OCI-LY7 (cell line): ENCODE measurements at regions not wholly inside any gene's neighbourhood (a gene's known extent, or its start where the extent isn't known, plus 50 kb on each side); places are given as distances from the start of the nearest gene placed in this dataset.
"Not testable (repeated sequence)": the region's sequence is repeated elsewhere in the genome, so short reads cannot be mapped to it uniquely, and the experiment has no call there.

Experiments used
- BruUV-seq: library from RNA; stranded (reverse); fragments of 400-500 nt; replicated peaks from 2 replicates; lab custom pipeline; 2021; lab: Mats Ljungman, UMichigan
- CTCF ChIA-PET: fragments of 300-600 bp; sonication (Branson Sonifier 250); formaldehyde crosslinking; loops from one replicate; lab custom pipeline; 2022; ENCODE audit warnings: antibody characterized with exemption; ENCODE audit not compliant: unreplicated experiment; lab: Charles Lee
- POLR2A ChIA-PET: fragments of 300-600 bp; sonication (Branson Sonifier 250); formaldehyde crosslinking; loops from one replicate; lab custom pipeline; 2022; ENCODE audit warnings: antibody characterized with exemption; lab: Charles Lee
- DNase-seq: peaks from one replicate; pipeline ENCODE4 v3.0.0-alpha.2; 2015; ENCODE audit warnings: low spot score
- H2AFZ ChIP-seq: fragments of 200-600 bp; sonication (generic), shearing (Covaris generic); 2 replicates; pipeline ENCODE4 v1.6.1; 2014; ENCODE audit warnings: mild to moderate bottlenecking, antibody characterized with exemption, low read length, moderate library complexity
- H3K27ac ChIP-seq: fragments of 200-600 bp; sonication (generic); 2 replicates; pipeline ENCODE4 v1.5.1; 2014; ENCODE audit warnings: mixed run types, low read depth, mild to moderate bottlenecking, moderate library complexity, low read length, inconsistent platforms; ENCODE audit not compliant: poor library complexity, severe bottlenecking
- H3K36me3 ChIP-seq: fragments of 200-600 bp; sonication (generic); 2 replicates; pipeline ENCODE4 v1.6.1; 2014; ENCODE audit warnings: mild to moderate bottlenecking, antibody characterized with exemption, low read length, moderate library complexity, mixed read lengths; ENCODE audit not compliant: insufficient read depth
- H3K4me1 ChIP-seq: fragments of 200-600 bp; sonication (generic); 2 replicates; pipeline ENCODE4 v1.5.1; 2014; ENCODE audit warnings: mild to moderate bottlenecking, low read length; ENCODE audit not compliant: insufficient read depth, poor library complexity, severe bottlenecking
- H3K4me2 ChIP-seq: fragments of 200-600 bp; sonication (generic); 2 replicates; pipeline ENCODE4 v1.6.1; 2014; ENCODE audit warnings: mild to moderate bottlenecking, low read length
- H3K4me3 ChIP-seq: fragments of 200-600 bp; sonication (generic); 2 replicates; pipeline ENCODE4 v1.5.1; 2014; ENCODE audit warnings: mild to moderate bottlenecking, low read depth, low read length; ENCODE audit not compliant: poor library complexity, severe bottlenecking
- H3K79me2 ChIP-seq: fragments of 200-600 bp; sonication (generic); 2 replicates; pipeline ENCODE4 v1.6.1; 2016; ENCODE audit warnings: low read depth, mild to moderate bottlenecking, low read length, moderate library complexity, mixed read lengths; ENCODE audit not compliant: insufficient read depth
- H3K9me2 ChIP-seq: fragments of 200-600 bp; sonication (generic); 2 replicates; pipeline ENCODE4 v1.6.1; 2016; ENCODE audit warnings: mild to moderate bottlenecking, low read length, mixed read lengths; ENCODE audit not compliant: insufficient read depth
- H3K9me3 ChIP-seq: fragments of 200-600 bp; sonication (generic); 2 replicates; pipeline ENCODE4 v1.6.1; 2014; ENCODE audit warnings: mild to moderate bottlenecking, mixed run types, low read length, mixed read lengths
- H4K20me1 ChIP-seq: fragments of 200-600 bp; sonication (generic); 2 replicates; pipeline ENCODE4 v1.6.1; 2014; ENCODE audit warnings: mild to moderate bottlenecking, antibody characterized with exemption, low read length, moderate library complexity, mixed read lengths; ENCODE audit not compliant: insufficient read depth
- EZH2phosphoT487 ChIP-seq: fragments of 200-600 bp; sonication (generic); IDR thresholded peaks from 2 replicates; pipeline ENCODE4 v1.6.1; 2018; ENCODE audit warnings: low read depth, borderline replicate concordance, mild to moderate bottlenecking, mixed run types, antibody characterized with exemption, low read length, moderate library complexity, mixed read lengths
- intact Hi-C: fragments of 100-400 bp; cut with micrococcal nuclease; formaldehyde crosslinking; loops from one replicate; pipeline ENCODE4 v1.10.0; 2022; ENCODE audit not compliant: unreplicated experiment
- TF ChIP-seq, protein P1 (sequence below): fragments of 200-600 bp; sonication (generic); conservative IDR thresholded peaks from 2 replicates; pipeline ENCODE4 v1.5.1; 2014; ENCODE audit warnings: mild to moderate bottlenecking, antibody characterized with exemption, low read length, moderate library complexity, mixed read lengths

DNA sequence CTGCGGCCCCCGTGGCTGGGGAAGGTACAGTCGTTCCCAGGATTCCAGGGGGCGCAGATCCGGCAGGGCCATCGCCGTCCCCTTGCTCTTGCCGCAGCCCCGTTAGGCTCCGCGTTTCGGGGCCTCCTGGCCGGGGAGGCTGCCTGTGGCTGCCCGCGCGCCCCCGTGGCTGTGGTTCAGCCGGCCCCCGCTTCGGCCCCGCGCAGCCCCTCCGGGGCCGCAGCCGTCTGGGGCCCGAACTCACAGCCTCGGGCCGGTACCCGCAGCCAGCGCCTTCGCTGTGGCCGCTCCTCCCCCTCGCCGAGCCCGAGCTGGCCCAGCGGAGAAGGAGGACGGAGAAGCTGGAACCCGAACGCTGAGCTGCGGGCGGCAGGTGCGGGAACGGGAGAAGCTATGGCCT lies 1826.9 kb upstream of the DEFB115 start:
- TF ChIP-seq, protein P1, sequence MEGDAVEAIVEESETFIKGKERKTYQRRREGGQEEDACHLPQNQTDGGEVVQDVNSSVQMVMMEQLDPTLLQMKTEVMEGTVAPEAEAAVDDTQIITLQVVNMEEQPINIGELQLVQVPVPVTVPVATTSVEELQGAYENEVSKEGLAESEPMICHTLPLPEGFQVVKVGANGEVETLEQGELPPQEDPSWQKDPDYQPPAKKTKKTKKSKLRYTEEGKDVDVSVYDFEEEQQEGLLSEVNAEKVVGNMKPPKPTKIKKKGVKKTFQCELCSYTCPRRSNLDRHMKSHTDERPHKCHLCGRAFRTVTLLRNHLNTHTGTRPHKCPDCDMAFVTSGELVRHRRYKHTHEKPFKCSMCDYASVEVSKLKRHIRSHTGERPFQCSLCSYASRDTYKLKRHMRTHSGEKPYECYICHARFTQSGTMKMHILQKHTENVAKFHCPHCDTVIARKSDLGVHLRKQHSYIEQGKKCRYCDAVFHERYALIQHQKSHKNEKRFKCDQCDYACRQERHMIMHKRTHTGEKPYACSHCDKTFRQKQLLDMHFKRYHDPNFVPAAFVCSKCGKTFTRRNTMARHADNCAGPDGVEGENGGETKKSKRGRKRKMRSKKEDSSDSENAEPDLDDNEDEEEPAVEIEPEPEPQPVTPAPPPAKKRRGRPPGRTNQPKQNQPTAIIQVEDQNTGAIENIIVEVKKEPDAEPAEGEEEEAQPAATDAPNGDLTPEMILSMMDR: no peak
- no peak for TF ChIP-seq EZH2phosphoT487
- no peak for DNase-seq
- no TSS peak for BruUV-seq
- H3K9me3 ChIP-seq: no peaks in the 10 kb centered on the region
- H3K4me2 ChIP-seq: no peak overlapping the region
- H3K27ac ChIP-seq: no peak overlapping the region
- no peaks in the 10 kb centered on the region for H4K20me1 ChIP-seq
- H2AFZ ChIP-seq: no peak overlapping the region
- intact Hi-C loops: no loop called here
- no peak overlapping the region for H3K4me3 ChIP-seq
- ChIA-PET POLR2A (no interaction called here), CTCF (no interaction called here)
- H3K4me1 ChIP-seq: no peaks in the 10 kb centered on the region
- H3K9me2 ChIP-seq: no peaks in the 10 kb centered on the region
- no peaks in the 10 kb centered on the region for H3K79me2 ChIP-seq
- no peaks in the 10 kb centered on the region for H3K36me3 ChIP-seq

DNA sequence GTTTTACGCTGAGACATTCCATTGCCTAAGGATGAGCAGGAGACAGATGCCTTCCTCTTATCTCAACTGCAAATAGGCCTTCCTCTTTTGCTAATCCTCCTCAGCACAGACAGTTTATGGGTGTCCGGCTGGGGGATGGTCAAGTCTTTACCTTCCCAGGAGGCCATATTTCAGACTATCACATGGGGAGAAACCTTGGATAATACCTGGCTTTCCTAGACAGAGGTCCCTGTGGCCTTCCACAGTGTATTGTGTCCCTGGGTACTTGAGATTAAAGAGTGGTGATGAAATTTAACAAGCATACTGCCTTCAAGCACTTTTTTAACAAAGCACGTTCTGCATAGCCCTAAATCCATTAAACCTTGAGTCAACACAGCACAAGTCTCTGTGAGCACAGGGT lies 1816.7 kb upstream of the DEFB115 start:
- H3K4me1 ChIP-seq, H3K79me2 ChIP-seq, H3K36me3 ChIP-seq, H3K4me3 ChIP-seq, CTCF ChIA-PET, H2AFZ ChIP-seq, DNase-seq, POLR2A ChIA-PET, H3K9me3 ChIP-seq, H3K27ac ChIP-seq, H3K9me2 ChIP-seq, BruUV-seq, H4K20me1 ChIP-seq, H3K4me2 ChIP-seq, intact Hi-C loops: not testable (repeated sequence)

DNA sequence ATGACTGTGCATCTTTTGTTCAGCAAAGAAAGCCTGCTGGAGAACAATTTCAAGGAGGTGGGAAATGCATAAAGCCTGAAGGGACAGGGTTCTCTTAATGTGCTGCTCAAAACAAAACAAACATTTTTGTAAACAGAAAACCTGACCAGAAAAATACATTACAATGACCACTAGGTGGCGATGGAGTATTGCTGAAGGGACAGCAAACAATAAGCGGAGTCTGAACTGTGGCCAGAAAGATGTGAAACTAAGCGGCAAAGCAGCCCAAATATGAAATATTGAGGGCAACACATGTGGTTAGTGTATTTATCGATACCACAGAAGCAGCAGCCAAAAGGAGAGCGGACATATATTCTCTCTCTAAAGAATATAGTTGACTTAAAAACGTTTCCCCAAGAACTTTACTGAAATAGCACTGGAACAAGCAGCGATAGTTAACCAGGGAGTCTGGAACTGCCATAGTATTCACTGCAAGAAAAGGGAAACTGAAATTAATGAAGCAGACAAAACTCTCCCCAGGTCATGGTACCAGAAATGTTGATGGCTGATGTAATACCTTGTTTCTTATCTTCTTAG lies 1814.2 kb upstream of the DEFB115 start:
- peak; percentile 29 for DNase-seq
- H3K36me3 ChIP-seq, H3K9me2 ChIP-seq, H3K27ac ChIP-seq, H3K9me3 ChIP-seq, intact Hi-C loops, H3K79me2 ChIP-seq, BruUV-seq, H3K4me3 ChIP-seq, H4K20me1 ChIP-seq, POLR2A ChIA-PET, H3K4me2 ChIP-seq, H3K4me1 ChIP-seq, CTCF ChIA-PET: not testable (repeated sequence)
- H2AFZ ChIP-seq: 0 out of 2 replicates have a peak overlapping the region, but pooled peaks have one; percentile 5
- TF ChIP-seq, protein P1: peak; percentile 73
